UCSD-AML1 (cell line): ENCODE measurements at regions not wholly inside any gene's neighbourhood (a gene's known extent, or its start where the extent isn't known, plus 50 kb on each side); places are given as distances from the start of the nearest gene placed in this dataset.

Experiments
- DNase-seq: peaks from one replicate; lab custom pipeline; 2025; ENCODE audit not compliant: unreplicated experiment; lab: John Stamatoyannopoulos, UW

GRCh38 chr6:154885214-154885613 is 109.9 kb upstream of the TIAM2 start:
- DNase-seq = no peak

GRCh38 chr6:154886016-154886415 is 109.1 kb upstream of the TIAM2 start:
- no peak for DNase-seq

GRCh38 chr6:154886471-154886870 is 108.6 kb upstream of the TIAM2 start:
- no peak for DNase-seq

- no peak for DNase-seq
Observed at GRCh38 chr6:154887051-154887450, 108.1 kb upstream of the TIAM2 start.

GRCh38 chr6:154888421-154889295 is 106.5 kb upstream of the TIAM2 start:
- DNase-seq = no peak

GRCh38 chr6:154890874-154891273 is 104.2 kb upstream of the TIAM2 start:
- no peak for DNase-seq

- DNase-seq = no peak
Observed at GRCh38 chr6:154891901-154892300, 103.2 kb upstream of the TIAM2 start.

- DNase-seq = no peak
Observed at GRCh38 chr6:154893917-154894316, 101.2 kb upstream of the TIAM2 start.

GRCh38 chr6:154894902-154895301 is 100.2 kb upstream of the TIAM2 start:
- no peak for DNase-seq

GRCh38 chr6:154895841-154896240 is 99.3 kb upstream of the TIAM2 start:
- no peak for DNase-seq

- no peak for DNase-seq
Observed at GRCh38 chr6:154898821-154899220, 96.3 kb upstream of the TIAM2 start.

GRCh38 chr6:154899824-154900463 is 95.2 kb upstream of the TIAM2 start:
- no peak for DNase-seq

GRCh38 chr6:154901876-154902552 is 93.1 kb upstream of the TIAM2 start:
- no peak for DNase-seq

- DNase-seq = no peak
Observed at GRCh38 chr6:154907291-154907690, 87.8 kb upstream of the TIAM2 start.

- no peak for DNase-seq
Observed at GRCh38 chr6:154908723-154909122, 86.4 kb upstream of the TIAM2 start.

- DNase-seq = no peak
Observed at GRCh38 chr6:154909311-154909710, 85.8 kb upstream of the TIAM2 start.

GRCh38 chr6:154909821-154910220 is 85.3 kb upstream of the TIAM2 start:
- no peak for DNase-seq

- no peak for DNase-seq
Observed at GRCh38 chr6:154914288-154914687, 80.8 kb upstream of the TIAM2 start.

GRCh38 chr6:154916857-154917256 is 78.3 kb upstream of the TIAM2 start:
- no peak for DNase-seq

- no peak for DNase-seq
Observed at GRCh38 chr6:154917941-154918340, 77.2 kb upstream of the TIAM2 start.

GRCh38 chr6:154919806-154920205 is 75.3 kb upstream of the TIAM2 start:
- no peak for DNase-seq
